IMR-90 (cell line): ENCODE measurements at regions not wholly inside any gene's neighbourhood (a gene's known extent, or its start where the extent isn't known, plus 50 kb on each side); places are given as distances from the start of the nearest gene placed in this dataset.

Experiments
- RCOR1 ChIP-seq: IDR thresholded peaks from 2 replicates; pipeline ENCODE4 v1.6.1; 2012; ENCODE audit warnings: mild to moderate bottlenecking, low read length, improper control_type of control experiment; ENCODE audit not compliant: insufficient replicate concordance
- TF ChIP-seq, protein P1 (sequence below): conservative IDR thresholded peaks from 2 replicates; pipeline ENCODE4 v1.5.1; 2012; ENCODE audit warnings: mild to moderate bottlenecking, low read depth, low read length, improper control_type of control experiment

GRCh38 chr6:62357835-62358234 lies 71.8 kb upstream of the KHDRBS2 start:
- TF ChIP-seq, protein P1, sequence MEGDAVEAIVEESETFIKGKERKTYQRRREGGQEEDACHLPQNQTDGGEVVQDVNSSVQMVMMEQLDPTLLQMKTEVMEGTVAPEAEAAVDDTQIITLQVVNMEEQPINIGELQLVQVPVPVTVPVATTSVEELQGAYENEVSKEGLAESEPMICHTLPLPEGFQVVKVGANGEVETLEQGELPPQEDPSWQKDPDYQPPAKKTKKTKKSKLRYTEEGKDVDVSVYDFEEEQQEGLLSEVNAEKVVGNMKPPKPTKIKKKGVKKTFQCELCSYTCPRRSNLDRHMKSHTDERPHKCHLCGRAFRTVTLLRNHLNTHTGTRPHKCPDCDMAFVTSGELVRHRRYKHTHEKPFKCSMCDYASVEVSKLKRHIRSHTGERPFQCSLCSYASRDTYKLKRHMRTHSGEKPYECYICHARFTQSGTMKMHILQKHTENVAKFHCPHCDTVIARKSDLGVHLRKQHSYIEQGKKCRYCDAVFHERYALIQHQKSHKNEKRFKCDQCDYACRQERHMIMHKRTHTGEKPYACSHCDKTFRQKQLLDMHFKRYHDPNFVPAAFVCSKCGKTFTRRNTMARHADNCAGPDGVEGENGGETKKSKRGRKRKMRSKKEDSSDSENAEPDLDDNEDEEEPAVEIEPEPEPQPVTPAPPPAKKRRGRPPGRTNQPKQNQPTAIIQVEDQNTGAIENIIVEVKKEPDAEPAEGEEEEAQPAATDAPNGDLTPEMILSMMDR, result no peak
- TF ChIP-seq RCOR1, result no peak
